C4-2B (cell line): ENCODE measurements at regions not wholly inside any gene's neighbourhood (a gene's known extent, or its start where the extent isn't known, plus 50 kb on each side); places are given as distances from the start of the nearest gene placed in this dataset.

ENCODE experiments used
- CTCF ChIP-seq: fragments of 450-650 bp; conservative IDR thresholded peaks from 2 replicates; pipeline ENCODE4 v1.5.1; 2017; ENCODE audit warnings: mild to moderate bottlenecking
- ZFX ChIP-seq: fragments of 450-650 bp; IDR thresholded peaks from 2 replicates; pipeline ENCODE4 v1.6.1; 2017

DNA sequence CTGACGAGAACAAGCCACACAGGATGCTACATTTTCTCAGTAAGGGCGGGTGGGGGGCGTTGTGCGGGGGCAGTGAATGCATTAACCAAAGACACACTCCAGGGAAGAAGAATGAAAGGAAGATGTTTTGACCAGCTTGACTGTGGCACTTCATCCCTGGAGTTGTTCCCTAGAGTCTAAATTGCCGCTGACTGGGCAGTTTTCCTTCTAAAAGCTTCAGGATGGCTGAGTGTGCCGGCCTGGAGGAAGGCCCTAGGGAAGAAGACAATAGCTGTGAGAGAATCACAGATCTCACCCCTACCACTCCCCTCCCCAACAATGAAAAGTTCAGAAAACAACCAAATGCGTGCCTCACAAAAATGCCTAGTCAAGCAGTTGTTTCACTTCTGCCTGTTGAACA, 67.2 kb downstream of the NKX2-1 start:
- TF ChIP-seq CTCF (no peak), ZFX (no peak)
